Stomach (tissue), 8 donors: ENCODE measurements at regions not wholly inside any gene's neighbourhood (a gene's known extent, or its start where the extent isn't known, plus 50 kb on each side); places are given as distances from the start of the nearest gene placed in this dataset.

ENCODE experiments used
- DNase-seq, 2 donors: peaks; one replicate each; pipeline versions ENCODE4 v3.0.0 to v3.0.0-alpha.2; 2013 to 2019
- H3K27ac ChIP-seq, 5 donors: fragments of 200-600 bp in 4 of 5; sonication (generic) in 4 of 5; one replicate each; pipeline ENCODE4 v1.5.1; 2013 to 2019; ENCODE audit warnings: mild to moderate bottlenecking in 1 of 5, moderate library complexity in 1 of 5
- H3K27me3 ChIP-seq, 3 donors: fragments of 200-600 bp; sonication (generic); one replicate each; pipeline ENCODE4 v1.5.1; 2017 to 2019; ENCODE audit warnings: mixed run types in 1 of 3
- H3K36me3 ChIP-seq, 4 donors: fragments of 200-600 bp; sonication (generic); 1 replicate in 3 of 4; 2 replicates in 1 of 4; pipeline ENCODE4 v1.5.1; 2016 to 2019
- H3K4me1 ChIP-seq, 4 donors: fragments of 200-600 bp; sonication (generic); one replicate each; pipeline ENCODE4 v1.5.1; 2016 to 2019
- H3K4me3 ChIP-seq, 4 donors: fragments of 200-600 bp; sonication (generic) in 3 of 4; one replicate each; pipeline ENCODE4 v1.5.1; 2016 to 2019; ENCODE audit warnings: mild to moderate bottlenecking in 1 of 4
- H3K9me3 ChIP-seq, 4 donors: fragments of 200-600 bp; sonication (generic); one replicate each; pipeline ENCODE4 v1.5.1; 2016 to 2019
- CTCF ChIP-seq, 7 experiments: fragments of 450-650 bp in 4 of 7; fragments of 200-600 bp in 3 of 7; sonication (generic) in 3 of 7; IDR thresholded peaks; one replicate each; pipeline ENCODE4 v1.5.1; 2016 to 2019; ENCODE audit warnings: antibody characterized with exemption in 7 of 7, control low read depth in 2 of 7, mild to moderate bottlenecking in 1 of 7
- EP300 ChIP-seq: sonication (generic); formaldehyde crosslinking; IDR thresholded peaks from one replicate; pipeline ENCODE4 v1.6.1; 2017; ENCODE audit warnings: antibody characterized with exemption
- POLR2A ChIP-seq, 4 donors: fragments of 450-650 bp; IDR thresholded peaks; one replicate each; pipeline ENCODE4 v1.6.1; 2016; ENCODE audit warnings: antibody characterized with exemption in 4 of 4, control low read depth in 2 of 4, mild to moderate bottlenecking in 1 of 4, moderate library complexity in 1 of 4
- POLR2AphosphoS5 ChIP-seq, 3 donors: sonication (generic); formaldehyde crosslinking; IDR thresholded peaks; one replicate each; pipeline ENCODE4 v1.6.1; 2016; ENCODE audit warnings: antibody characterized with exemption in 3 of 3
- WGBS, 5 donors: extraction: QIAGEN DNeasy Blood & Tissue Kit in 3 of 5; methylation state at CpG; one replicate each; pipeline versions ENCODE4 v1.1.5 to v1.1.7; 2013 to 2018; 5-methylcytosine and 5-hydroxymethylcytosine counted together
- intact Hi-C: fragments of 100-400 bp; cut with DNase I; formaldehyde crosslinking; loops from one replicate; pipeline ENCODE4 v1.15.1; 2023; ENCODE audit warnings: low total_unique reads
- donor health status: healthy with polysubstance abuse.
- donor health status: Bipolar disorder and iron deficiency.
- donor health status: healthy.

- no peaks in the 10 kb centered on the region for H3K36me3 ChIP-seq
These were observed 507.0 kb downstream of the SNAPC1 start for GRCh38 chr14:62269204-62269603.

GRCh38 chr14:62270236-62270635 is 508.0 kb downstream of the SNAPC1 start:
- intact Hi-C loops, result no loop called here

More at GRCh38 chr14:62269204-62269603, 507.0 kb downstream of the SNAPC1 start:
- Histone ChIP-seq H3K9me3 (no peaks in the 10 kb centered on the region), H3K4me3 (no peak overlapping the region), H3K4me1 (no peaks in the 10 kb centered on the region), H3K27ac (no peak overlapping the region), H3K27me3 (no peaks in the 10 kb centered on the region)
- DNase-seq, result no peak
- intact Hi-C loops, result no loop called here
- 88 to 94% (median 88%) methylated on average over 6 of the region's 6 CpGs for WGBS, 5 donors
- TF ChIP-seq POLR2AphosphoS5 (IDR thresholded peaks at IDR 0.05) (no peak), CTCF (IDR thresholded peaks at IDR 0.05) (no peak), EP300 (no peak), POLR2A (IDR thresholded peaks at IDR 0.05) (no peak)

GRCh38 chr14:62280366-62280765 is 518.1 kb downstream of the SNAPC1 start:
- no peaks in the 10 kb centered on the region for H3K27me3 ChIP-seq
- DNase-seq, result no peak
- H3K4me3 ChIP-seq, result no peak overlapping the region
- no peaks in the 10 kb centered on the region for H3K4me1 ChIP-seq
- no peaks in the 10 kb centered on the region for H3K36me3 ChIP-seq
- intact Hi-C loops, result no loop called here
- TF ChIP-seq CTCF (IDR thresholded peaks at IDR 0.05), result no peak
- TF ChIP-seq EP300, result no peak
- no peak for TF ChIP-seq POLR2AphosphoS5 (IDR thresholded peaks at IDR 0.05)
- no peaks in the 10 kb centered on the region for H3K9me3 ChIP-seq
- H3K27ac ChIP-seq, result no peak overlapping the region

More at GRCh38 chr14:62270236-62270635, 508.0 kb downstream of the SNAPC1 start:
- TF ChIP-seq POLR2A (IDR thresholded peaks at IDR 0.05), result no peak
- no peak for TF ChIP-seq EP300
- TF ChIP-seq CTCF (IDR thresholded peaks at IDR 0.05), result no peak
- no peak overlapping the region for H3K4me3 ChIP-seq
- 80 to 96% (median 93%) methylated on average over 1 of the region's 1 CpG for WGBS, 5 donors
- no peak overlapping the region for H3K27ac ChIP-seq
- DNase-seq, result no peak
- no peaks in the 10 kb centered on the region for H3K9me3 ChIP-seq
- H3K27me3 ChIP-seq, result no peaks in the 10 kb centered on the region
- no peaks in the 10 kb centered on the region for H3K36me3 ChIP-seq
- H3K4me1 ChIP-seq, result no peaks in the 10 kb centered on the region

GRCh38 chr14:62283837-62284236 is 521.6 kb downstream of the SNAPC1 start:
- Histone ChIP-seq H3K27me3 (no peaks in the 10 kb centered on the region), H3K36me3 (no peaks in the 10 kb centered on the region), H3K4me3 (no peak overlapping the region), H3K4me1 (no peaks in the 10 kb centered on the region), H3K9me3 (no peaks in the 10 kb centered on the region), H3K27ac (no peak overlapping the region)
- 77 to 93% (median 89%) methylated on average over 4 of the region's 4 CpGs for WGBS, 5 donors
- intact Hi-C loops, result no loop called here
- no peak for TF ChIP-seq EP300
- no peak for DNase-seq

GRCh38 chr14:62289471-62289870 is 527.3 kb downstream of the SNAPC1 start:
- 37 to 65% (median 52%) methylated on average over 3 of the region's 3 CpGs for WGBS, 5 donors
- no peaks in the 10 kb centered on the region for H3K9me3 ChIP-seq
- no peak overlapping the region for H3K27ac ChIP-seq
- intact Hi-C loops, result no loop called here
- no peak overlapping the region for H3K4me3 ChIP-seq
- DNase-seq, result no peak
- no peaks in the 10 kb centered on the region for H3K27me3 ChIP-seq
- H3K36me3 ChIP-seq, result no peaks in the 10 kb centered on the region
- no peaks in the 10 kb centered on the region for H3K4me1 ChIP-seq
- no peak for TF ChIP-seq POLR2AphosphoS5 (IDR thresholded peaks at IDR 0.05)
- TF ChIP-seq EP300, result no peak
- no peak for TF ChIP-seq POLR2A (IDR thresholded peaks at IDR 0.05)
- TF ChIP-seq CTCF (IDR thresholded peaks at IDR 0.05), result no peak
